GM12875 (cell line): ENCODE measurements at regions not wholly inside any gene's neighbourhood (a gene's known extent, or its start where the extent isn't known, plus 50 kb on each side); places are given as distances from the start of the nearest gene placed in this dataset.

Source experiments
- H3K4me3 ChIP-seq: one replicate; pipeline ENCODE4 v1.5.1; 2011; ENCODE audit warnings: low read depth, low read length, control low read depth
- TF ChIP-seq, protein P1 (sequence below): IDR thresholded peaks from 2 replicates; pipeline ENCODE4 v1.5.1; 2011; ENCODE audit warnings: low read depth, mild to moderate bottlenecking, control low read depth, inconsistent platforms, low read length, moderate library complexity, borderline replicate concordance; ENCODE audit not compliant: insufficient read depth

GRCh38 chr18:45488645-45489044 is 126.6 kb upstream of the SLC14A2 start:
- no peak overlapping the region for H3K4me3 ChIP-seq
- TF ChIP-seq, protein P1, sequence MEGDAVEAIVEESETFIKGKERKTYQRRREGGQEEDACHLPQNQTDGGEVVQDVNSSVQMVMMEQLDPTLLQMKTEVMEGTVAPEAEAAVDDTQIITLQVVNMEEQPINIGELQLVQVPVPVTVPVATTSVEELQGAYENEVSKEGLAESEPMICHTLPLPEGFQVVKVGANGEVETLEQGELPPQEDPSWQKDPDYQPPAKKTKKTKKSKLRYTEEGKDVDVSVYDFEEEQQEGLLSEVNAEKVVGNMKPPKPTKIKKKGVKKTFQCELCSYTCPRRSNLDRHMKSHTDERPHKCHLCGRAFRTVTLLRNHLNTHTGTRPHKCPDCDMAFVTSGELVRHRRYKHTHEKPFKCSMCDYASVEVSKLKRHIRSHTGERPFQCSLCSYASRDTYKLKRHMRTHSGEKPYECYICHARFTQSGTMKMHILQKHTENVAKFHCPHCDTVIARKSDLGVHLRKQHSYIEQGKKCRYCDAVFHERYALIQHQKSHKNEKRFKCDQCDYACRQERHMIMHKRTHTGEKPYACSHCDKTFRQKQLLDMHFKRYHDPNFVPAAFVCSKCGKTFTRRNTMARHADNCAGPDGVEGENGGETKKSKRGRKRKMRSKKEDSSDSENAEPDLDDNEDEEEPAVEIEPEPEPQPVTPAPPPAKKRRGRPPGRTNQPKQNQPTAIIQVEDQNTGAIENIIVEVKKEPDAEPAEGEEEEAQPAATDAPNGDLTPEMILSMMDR = no peak

GRCh38 chr18:45493830-45494229 is 121.4 kb upstream of the SLC14A2 start:
- TF ChIP-seq, protein P1 = no peak
- H3K4me3 ChIP-seq = no peak overlapping the region

GRCh38 chr18:45494811-45495210 is 120.5 kb upstream of the SLC14A2 start:
- TF ChIP-seq, protein P1 = no peak
- H3K4me3 ChIP-seq = no peak overlapping the region

DNA sequence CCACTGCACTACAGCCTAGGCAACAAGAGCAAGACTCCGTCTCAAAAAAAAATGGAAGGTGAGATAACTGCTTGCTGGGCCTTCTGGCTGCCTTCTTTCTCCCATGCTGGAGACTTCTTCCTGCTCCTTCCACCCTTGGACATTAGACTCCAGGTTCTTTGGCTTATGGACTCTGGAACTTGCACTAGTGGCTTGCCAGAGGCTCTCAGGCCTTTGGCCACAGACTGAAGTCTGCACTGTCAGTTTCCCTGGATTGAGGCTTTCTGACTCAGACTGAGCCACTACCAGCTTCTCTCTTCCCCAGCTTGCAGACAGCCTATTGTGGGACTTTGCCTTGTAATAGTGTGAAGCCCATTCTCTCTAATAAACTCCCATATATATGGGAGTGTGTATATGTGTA is 118.5 kb upstream of the SLC14A2 start:
- TF ChIP-seq, protein P1 = no peak
- H3K4me3 ChIP-seq = no peak overlapping the region

DNA sequence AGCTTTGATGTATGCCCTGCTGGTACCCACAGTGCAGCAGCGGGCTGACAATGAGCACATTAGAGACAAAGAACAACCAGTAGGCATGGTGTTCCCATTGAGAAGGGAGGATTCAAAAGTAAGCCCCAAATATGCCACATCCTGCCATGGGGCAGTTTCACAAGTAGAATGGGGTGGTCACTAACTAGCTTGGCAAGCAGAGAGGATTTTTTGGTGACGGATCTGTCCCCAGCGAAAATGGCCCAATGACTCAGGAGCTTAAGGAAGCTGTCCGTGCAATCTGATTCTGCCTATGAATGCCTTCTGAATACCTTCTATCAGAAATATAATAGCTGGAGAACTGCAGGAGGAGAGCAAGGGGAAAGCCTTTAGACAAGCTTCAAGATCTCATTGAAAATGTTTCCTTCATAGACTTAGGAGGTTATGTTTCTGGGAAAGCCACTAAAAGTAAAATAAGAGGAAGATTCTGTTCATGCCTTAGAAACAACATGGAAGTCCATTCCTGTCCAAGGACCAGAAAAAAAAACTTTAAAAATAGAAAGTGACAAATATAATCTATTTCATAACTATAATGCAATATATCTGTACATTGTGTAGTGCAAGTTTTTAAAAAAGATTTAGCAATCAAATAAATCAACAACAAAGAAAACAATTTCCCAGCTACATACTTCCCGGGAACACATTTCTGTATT is 117.5 kb upstream of the SLC14A2 start:
- no peak overlapping the region for H3K4me3 ChIP-seq
- TF ChIP-seq, protein P1 = no peak

- TF ChIP-seq, protein P1 = no peak
- no peak overlapping the region for H3K4me3 ChIP-seq
Measured at GRCh38 chr18:45498287-45498658, 117.0 kb upstream of the SLC14A2 start.

DNA sequence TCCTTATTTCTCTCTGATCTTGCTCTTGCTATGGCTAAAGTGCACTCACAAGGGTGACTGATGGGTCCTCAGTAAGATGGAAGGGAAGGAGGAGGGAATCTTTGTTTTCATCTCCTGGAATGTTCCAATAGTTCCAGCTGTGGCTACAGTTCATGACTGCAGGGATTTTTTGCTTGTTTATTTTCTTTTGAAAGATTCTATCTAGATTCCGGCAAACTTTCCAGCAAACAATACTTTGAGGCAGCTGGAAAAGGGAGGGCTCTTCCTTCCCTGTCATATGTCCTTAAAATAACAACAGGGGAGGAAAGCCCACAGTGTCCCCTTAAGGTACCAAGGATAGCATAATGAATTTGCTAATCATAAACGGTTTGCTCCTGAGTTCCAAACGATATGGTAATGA is 111.3 kb upstream of the SLC14A2 start:
- no peak overlapping the region for H3K4me3 ChIP-seq
- TF ChIP-seq, protein P1 = no peak
